ENCODE measurements at regions not wholly inside any gene's neighbourhood (a gene's known extent, or its start where the extent isn't known, plus 50 kb on each side); places are given as distances from the start of the nearest gene placed in this dataset.
A peak's percentile ranks its signal among the peaks of the same experiment; 100 is the strongest.
"Not testable (repeated sequence)": the region's sequence is repeated elsewhere in the genome, so short reads cannot be mapped to it uniquely, and the experiment has no call there.

GRCh38 chr5:160479220-160479619 lies 57.6 kb downstream of the PTTG1 start:
- no peak for DNase-seq (ENCODE audit: low read depth)

- no peak for DNase-seq (ENCODE audit: low read depth)
Observed at GRCh38 chr5:160479926-160480325, 58.3 kb downstream of the PTTG1 start.

- no peak for DNase-seq (ENCODE audit: low read depth)
Observed at GRCh38 chr5:160480652-160481051, 59.0 kb downstream of the PTTG1 start.

GRCh38 chr5:160484678-160485077 lies 63.0 kb downstream of the PTTG1 start:
- no peak for DNase-seq (ENCODE audit: low read depth)

GRCh38 chr5:160485364-160485969 lies 63.8 kb downstream of the PTTG1 start:
- DNase-seq (ENCODE audit: low read depth): no peak

- no peak for DNase-seq (ENCODE audit: low read depth)
Observed at GRCh38 chr5:160486573-160486972, 64.9 kb downstream of the PTTG1 start.

- no peak for DNase-seq (ENCODE audit: low read depth)
Observed at GRCh38 chr5:160488394-160489325, 67.0 kb downstream of the PTTG1 start.

- DNase-seq (ENCODE audit: low read depth): no peak
Observed at GRCh38 chr5:160491438-160491837, 69.8 kb downstream of the PTTG1 start.

GRCh38 chr5:160492565-160492964 lies 70.9 kb downstream of the PTTG1 start:
- DNase-seq (ENCODE audit: low read depth): no peak

GRCh38 chr5:160493806-160494338 lies 72.2 kb downstream of the PTTG1 start:
- no peak for DNase-seq (ENCODE audit: low read depth)

- DNase-seq (ENCODE audit: low read depth): no peak
Observed at GRCh38 chr5:160494451-160494850, 72.8 kb downstream of the PTTG1 start.

GRCh38 chr5:160496334-160496733 lies 74.7 kb downstream of the PTTG1 start:
- no peak for DNase-seq (ENCODE audit: low read depth)

- no peak for DNase-seq (ENCODE audit: low read depth)
Observed at GRCh38 chr5:160496784-160497183, 75.1 kb downstream of the PTTG1 start.

GRCh38 chr5:160497878-160498277 lies 76.2 kb downstream of the PTTG1 start:
- DNase-seq (ENCODE audit: low read depth): no peak

GRCh38 chr5:160498441-160499043 lies 76.9 kb downstream of the PTTG1 start:
- not testable (repeated sequence) for DNase-seq (ENCODE audit: low read depth)

- no peak for DNase-seq (ENCODE audit: low read depth)
Observed at GRCh38 chr5:160500786-160501779, 79.4 kb downstream of the PTTG1 start.

- no peak for DNase-seq (ENCODE audit: low read depth)
Observed at GRCh38 chr5:160504906-160505305, 83.3 kb downstream of the PTTG1 start.

- DNase-seq (ENCODE audit: low read depth): peak; percentile 52
Observed at GRCh38 chr5:160506006-160507004, 84.7 kb downstream of the PTTG1 start.

GRCh38 chr5:160507221-160507721 lies 85.6 kb downstream of the PTTG1 start:
- DNase-seq (ENCODE audit: low read depth): peak; percentile 37

- DNase-seq (ENCODE audit: low read depth): peak; percentile 65
Observed at GRCh38 chr5:160508780-160509361, 87.2 kb downstream of the PTTG1 start.

Measured in activated T-cell treated with anti-CD3 and anti-CD28 coated beads for 24 hours (primary cell).